Left renal pelvis (tissue), 4 donors: ENCODE measurements at regions not wholly inside any gene's neighbourhood (a gene's known extent, or its start where the extent isn't known, plus 50 kb on each side); places are given as distances from the start of the nearest gene placed in this dataset.

Experiments
- DNase-seq, 4 donors: peaks; one replicate each; pipeline ENCODE4 v3.0.0-alpha.2; 2013; ENCODE audit warnings: low read depth in 4 of 4, low spot score in 3 of 4

GRCh38 chr2:61722800-61723199 lies 131.1 kb downstream of the FAM161A start:
- no peak for DNase-seq

GRCh38 chr2:61722318-61722717 lies 131.5 kb downstream of the FAM161A start:
- DNase-seq, result no peak

GRCh38 chr2:61721382-61721781 lies 132.5 kb downstream of the FAM161A start:
- DNase-seq, result no peak

GRCh38 chr2:61720911-61721310 lies 132.9 kb downstream of the FAM161A start:
- no peak for DNase-seq

- DNase-seq, result no peak
Observed at GRCh38 chr2:61718965-61719364, 134.9 kb downstream of the FAM161A start.

- DNase-seq, result no peak
Observed at GRCh38 chr2:61715506-61715905, 138.4 kb downstream of the FAM161A start.

GRCh38 chr2:61714210-61714609 lies 139.7 kb downstream of the FAM161A start:
- no peak for DNase-seq

GRCh38 chr2:61713457-61713856 lies 140.4 kb downstream of the FAM161A start:
- no peak for DNase-seq

- no peak for DNase-seq
Observed at GRCh38 chr2:61712060-61712459, 141.8 kb downstream of the FAM161A start.

- no peak for DNase-seq
Observed at GRCh38 chr2:61710711-61711110, 143.1 kb downstream of the FAM161A start.

GRCh38 chr2:61707984-61708852 lies 145.6 kb downstream of the FAM161A start:
- peak in 3 of 4 donors; percentile 25 to 47 (median 26) for DNase-seq

- no peak for DNase-seq
Observed at GRCh38 chr2:61705625-61706024, 148.2 kb downstream of the FAM161A start.

GRCh38 chr2:61704364-61704763 lies 149.5 kb downstream of the FAM161A start:
- no peak for DNase-seq

- no peak for DNase-seq
Observed at GRCh38 chr2:61702088-61702467, 151.8 kb downstream of the FAM161A start.

- no peak for DNase-seq
Observed at GRCh38 chr2:61700464-61700863, 153.4 kb downstream of the FAM161A start.

GRCh38 chr2:61694312-61695274 lies 156.4 kb upstream of the XPO1 start:
- DNase-seq, result peak; percentile 77 to 82 (median 81)

GRCh38 chr2:61693744-61694143 lies 155.6 kb upstream of the XPO1 start:
- DNase-seq, result no peak

- no peak for DNase-seq
Observed at GRCh38 chr2:61690078-61690596, 152.0 kb upstream of the XPO1 start.

GRCh38 chr2:61689568-61689967 lies 151.4 kb upstream of the XPO1 start:
- no peak for DNase-seq

GRCh38 chr2:61688369-61689334 lies 150.5 kb upstream of the XPO1 start:
- DNase-seq, result no peak
